Globus pallidus (tissue), 1 donor: ENCODE measurements at regions not wholly inside any gene's neighbourhood (a gene's known extent, or its start where the extent isn't known, plus 50 kb on each side); places are given as distances from the start of the nearest gene placed in this dataset.

ENCODE experiments used
- DNase-seq: peaks from one replicate; pipeline ENCODE4 v3.0.0-alpha.2; 2015; ENCODE audit warnings: low spot score

DNA sequence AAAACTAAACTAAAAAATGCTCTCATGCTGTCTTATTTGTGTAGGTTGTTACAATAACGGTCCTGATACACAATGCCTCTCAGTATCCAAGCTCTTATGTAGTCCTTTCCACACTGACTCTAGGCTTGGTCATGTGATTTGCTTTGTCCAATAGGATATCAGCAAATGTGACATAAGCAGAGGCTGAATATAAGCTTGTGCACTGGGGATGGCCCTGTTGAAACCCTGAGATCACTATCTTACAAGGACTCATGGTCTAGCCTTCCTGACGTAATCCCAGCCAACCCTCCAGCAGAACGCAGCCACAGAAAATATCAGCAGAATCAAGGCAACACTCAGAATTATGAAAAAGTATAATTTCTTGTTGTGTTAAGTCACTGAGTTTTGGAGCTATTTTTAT is 145.1 kb upstream of the CCN2 start:
- no peak for DNase-seq

DNA sequence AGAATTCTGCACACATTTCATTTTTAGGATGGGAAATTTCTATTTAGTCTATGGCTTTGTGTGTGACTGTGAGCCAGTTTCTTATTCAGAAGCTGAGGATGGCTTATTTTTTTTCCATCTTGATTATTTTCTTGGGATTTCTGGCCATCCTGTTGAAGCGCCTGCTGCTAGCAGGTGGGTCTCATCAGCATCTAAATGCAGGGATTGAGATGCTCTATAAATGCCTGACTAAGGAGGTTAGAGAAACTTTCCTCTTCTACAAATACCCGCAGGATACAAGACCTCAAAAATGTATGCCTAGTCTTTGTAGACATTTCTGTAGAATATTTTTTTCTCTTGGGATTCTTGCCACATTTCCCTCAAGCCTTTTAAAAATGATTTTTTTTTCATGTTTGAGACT is 138.0 kb upstream of the CCN2 start:
- DNase-seq = no peak

DNA sequence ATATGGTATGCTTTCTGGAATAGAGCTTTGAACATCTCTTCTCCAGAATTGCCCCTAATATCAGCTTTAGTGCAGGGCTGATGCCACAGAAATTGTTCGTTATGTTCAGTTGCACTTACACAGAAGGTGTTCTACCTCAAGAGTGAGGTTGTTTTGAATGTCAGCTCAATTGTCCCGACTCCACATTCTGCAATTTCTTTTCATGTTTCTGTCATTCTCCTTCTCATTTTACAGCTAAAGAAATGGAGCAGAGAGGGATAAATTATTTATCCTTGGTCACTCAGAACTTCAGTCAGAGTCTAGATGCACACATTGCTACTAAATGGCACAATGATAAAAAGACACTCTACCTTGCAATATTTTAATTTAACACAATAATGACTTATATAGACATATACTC is 137.0 kb upstream of the CCN2 start:
- no peak for DNase-seq

DNA sequence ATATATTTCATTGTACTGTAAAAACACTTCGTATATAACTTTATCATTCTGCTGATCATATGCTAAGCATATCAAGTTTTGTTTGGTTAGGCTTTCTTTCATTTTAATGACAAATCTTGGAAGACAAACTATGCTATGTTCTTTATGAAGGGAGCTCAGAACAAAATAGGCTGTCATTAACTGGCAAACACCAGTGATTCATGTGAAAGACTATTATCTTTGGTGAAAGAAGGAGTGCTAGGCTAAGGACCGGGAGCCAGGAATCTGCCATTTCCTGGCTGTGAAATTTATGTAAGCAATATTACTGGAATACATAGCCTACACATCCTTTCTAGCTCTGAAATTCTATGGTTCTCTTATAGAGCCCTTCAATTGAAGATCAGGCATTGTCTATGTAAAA is 136.2 kb upstream of the CCN2 start:
- no peak for DNase-seq

DNA sequence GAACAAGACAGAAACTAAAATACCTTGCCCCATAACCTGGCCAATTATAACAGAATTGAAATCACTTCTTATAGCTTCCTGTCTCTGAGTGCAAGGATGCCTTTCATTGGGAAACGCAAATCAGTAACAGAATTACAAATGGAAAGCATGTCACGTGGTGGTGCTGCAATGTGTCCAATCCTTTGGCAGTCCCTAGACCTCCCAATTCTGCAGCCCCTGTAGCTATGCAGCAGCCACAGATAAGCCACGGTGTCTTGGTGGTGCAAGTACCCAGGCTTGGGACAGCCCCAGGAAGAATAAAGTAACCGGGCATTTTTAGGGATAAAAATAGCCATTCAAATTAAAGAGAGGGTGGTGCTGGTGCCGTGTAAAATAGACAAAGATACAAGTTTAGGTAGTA is 134.6 kb upstream of the CCN2 start:
- no peak for DNase-seq

DNA sequence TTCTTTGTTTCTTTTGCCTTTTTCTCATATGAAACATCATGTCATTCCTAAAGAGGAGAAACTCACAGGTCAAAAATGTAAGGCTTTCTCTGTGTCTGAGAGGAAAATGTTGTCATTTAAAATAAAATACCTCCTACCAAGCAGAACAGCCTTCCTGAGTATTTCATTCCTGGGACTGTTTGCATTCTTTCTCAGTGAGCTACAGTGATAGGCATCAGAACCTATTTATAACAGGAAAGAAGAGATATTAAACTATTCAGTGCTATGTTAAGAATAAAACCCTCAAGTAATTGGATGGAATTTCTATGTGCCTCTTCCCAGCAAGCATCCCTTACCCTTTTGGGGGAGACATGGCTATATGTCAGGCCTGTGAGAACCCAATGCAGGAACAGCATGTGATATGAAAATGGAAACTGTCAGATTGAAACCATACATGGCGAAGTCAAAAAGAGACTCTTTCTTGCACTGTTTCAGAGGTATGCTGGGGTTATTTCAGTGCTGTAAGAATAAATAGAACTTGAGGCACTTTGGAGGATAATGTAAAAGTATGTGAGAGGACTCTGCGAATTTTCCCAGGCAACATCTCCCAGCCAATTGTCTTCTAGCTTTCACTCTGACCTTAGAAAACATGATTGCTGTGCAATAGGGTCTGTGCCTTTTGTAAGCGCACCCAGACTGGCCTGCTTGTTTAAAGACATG is 133.8 kb upstream of the CCN2 start:
- DNase-seq = no peak

DNA sequence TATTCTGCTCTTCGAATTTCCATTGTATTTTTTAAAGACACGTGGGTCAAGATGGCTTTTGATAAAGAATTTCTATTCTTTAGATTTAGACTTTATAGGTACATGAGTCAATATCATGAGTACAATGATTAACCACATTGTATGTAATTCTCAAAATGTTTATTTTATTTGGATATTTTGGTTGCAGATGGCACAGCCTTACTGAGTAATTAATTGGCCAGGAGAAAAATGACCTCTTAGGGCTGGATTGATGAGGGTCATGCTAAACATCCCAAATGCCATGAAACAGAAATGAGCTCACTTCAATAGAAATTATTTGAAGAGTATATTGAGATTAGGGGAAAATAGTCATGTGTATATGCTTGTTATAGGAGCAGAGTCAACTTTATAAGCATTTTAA is 131.2 kb upstream of the CCN2 start:
- DNase-seq = no peak

DNA sequence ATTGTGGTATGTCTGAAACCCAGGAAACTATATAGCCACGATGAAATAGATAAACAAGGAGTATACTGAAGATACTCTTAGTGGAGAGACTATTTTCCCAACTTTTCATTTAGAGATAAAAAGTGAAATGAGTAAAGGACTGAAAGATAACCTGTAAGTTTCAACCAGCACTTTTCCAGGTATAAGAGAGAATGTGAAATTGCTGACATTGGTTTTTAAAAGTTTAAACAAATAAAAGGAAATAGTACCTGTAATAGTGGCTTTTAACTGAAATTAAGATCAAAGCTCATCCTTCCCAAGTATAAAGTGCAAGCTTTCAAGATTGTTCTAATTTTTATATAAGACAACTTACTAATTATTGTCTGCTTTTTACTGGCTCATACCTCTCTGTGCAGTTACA is 130.2 kb upstream of the CCN2 start:
- no peak for DNase-seq

DNA sequence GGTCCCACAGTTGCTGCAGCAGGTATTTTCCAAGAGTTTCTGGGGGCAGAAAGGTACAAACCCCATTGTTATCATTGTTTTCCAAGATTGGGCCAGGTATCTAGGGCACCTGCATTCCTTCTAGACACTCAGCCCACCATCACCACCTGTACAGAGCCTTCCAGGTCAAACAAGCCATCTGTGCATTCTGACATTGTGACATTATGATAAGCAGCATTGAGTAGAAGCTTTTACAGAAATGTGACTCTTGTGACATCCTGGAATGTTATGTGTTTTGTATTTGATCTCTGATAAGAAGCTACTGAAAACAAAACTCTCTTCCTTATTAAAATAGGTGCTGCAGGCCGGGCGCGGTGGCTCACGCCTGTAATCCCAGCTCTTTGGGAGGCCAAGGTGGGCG is 128.1 kb upstream of the CCN2 start:
- DNase-seq = no peak

DNA sequence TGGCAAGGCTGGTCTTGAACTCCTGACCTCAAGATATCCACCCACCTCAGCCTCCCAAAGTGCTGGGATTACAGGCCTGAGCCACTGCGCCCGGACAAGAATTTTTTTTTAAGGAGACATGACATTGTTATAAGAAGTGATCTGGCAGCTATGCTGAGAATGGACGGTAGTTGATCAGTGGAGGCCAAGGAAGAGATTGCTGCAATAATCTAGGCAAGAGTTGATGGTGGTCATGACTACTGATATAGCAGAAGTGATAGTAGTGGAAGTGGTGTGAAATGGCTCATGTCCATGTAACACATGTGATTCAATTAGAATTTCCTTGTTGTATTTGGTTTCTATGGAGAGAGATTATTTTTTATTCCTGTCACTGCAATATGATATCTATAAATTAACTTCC is 125.3 kb upstream of the CCN2 start:
- no peak for DNase-seq

DNA sequence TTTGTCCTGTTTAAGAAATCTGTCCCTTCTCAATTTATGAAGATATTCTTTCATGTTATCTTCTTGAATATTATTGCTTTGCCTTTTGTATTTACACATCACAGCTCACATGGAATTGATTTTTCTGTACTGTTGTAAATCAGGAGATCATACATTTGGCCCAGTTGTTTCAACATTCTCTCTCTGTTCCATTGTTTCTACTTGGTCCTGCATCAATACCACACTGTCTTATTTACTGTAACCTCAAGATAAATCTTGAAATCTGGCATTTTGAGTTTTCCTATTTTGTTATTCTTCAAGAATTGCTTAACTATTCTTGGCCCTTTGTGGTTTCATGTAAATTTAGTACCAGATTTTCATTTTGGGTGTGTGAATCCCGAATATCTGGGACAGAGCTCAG is 121.7 kb upstream of the CCN2 start:
- no peak for DNase-seq

DNA sequence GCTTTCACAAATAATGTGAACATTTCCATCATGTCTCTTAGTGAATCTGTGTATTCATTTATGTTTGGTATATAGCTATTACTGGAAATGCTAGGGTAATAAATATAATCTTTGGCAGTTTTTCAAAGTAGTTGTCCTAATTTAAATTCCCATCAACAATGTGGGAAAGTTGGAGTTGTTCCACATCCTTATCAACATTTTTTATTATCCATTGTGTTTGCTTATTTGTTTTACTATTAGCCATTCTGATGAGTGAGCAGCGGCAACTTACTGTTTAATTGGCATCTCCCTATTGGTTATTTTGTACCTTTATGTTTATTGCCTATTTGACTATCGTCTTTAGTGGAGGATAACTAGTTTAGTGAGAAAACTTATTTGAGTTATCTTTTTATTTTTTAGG is 121.1 kb upstream of the CCN2 start:
- DNase-seq = no peak

DNA sequence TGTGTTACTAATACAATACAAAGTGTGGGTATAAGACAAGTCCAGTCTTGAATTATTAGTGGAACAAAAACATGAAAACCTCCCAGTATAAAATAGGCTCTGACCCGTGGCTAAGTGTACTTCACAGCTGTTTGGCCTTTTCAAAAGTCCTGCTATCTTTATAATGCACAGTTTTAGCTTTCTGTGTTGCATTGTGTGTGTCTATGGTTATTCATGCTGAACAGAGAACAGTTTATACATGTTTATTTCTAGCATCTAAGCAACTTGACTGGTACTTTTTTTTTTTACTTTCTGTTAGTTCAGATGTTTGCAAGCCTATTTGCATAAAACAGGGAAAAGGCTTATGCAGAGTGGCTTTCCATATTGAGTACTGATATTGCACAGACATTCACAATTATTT is 119.2 kb upstream of the CCN2 start:
- no peak for DNase-seq

DNA sequence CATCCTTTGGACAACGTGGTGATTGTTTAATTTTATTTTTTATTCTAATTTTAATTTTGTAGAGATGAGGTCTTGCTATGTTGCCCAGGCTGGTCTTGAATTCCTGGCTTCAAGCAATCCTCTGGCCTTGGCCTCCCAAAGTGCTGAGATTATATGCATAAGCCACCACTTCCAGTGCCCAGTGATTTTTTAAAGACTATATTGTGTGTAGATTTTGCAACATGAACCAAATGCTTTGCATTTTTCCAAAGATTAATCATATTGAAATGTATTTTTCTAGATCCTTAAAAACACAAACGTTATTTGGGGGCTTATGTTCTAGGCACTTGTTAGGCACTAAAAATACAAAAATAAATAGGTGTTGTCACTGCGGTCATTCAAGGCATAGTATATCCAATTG is 117.6 kb upstream of the CCN2 start:
- no peak for DNase-seq

DNA sequence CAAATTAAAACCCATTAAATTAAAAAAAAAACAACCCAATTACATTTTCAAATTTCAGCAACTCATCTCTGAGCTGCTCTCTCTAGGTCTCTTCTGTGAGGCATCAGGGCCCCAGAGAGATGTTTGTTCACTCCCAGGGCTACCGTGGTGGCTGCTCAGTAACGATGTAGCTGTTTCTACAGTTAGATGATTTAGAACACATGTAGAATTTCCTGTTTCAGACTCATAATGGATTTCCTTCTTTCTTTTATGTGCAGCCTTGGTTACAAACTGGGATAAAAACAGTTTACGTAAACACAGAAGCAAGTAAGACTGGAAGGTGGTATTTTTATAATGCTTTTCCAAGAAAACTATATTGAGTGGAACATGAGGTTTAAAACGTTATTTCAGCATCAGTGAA is 116.1 kb upstream of the CCN2 start:
- no peak for DNase-seq

DNA sequence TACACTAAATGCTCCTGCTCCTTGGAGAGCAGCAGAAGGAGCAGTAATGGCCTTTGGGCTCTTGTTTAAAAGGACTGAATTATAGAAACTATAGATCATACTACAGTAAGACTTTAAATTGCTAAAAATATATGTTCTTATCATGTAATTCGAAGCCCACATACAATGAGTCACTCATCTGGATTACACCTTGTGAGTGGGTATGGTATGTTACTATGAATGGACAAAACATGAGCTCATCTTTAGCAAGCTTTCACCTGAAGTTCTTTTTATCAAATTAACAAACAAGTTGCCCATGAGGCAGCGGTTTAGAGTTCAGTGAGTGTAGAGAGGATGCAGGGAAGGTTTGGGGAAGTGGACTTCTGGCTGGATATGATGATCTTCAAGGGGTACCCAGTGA is 114.4 kb upstream of the CCN2 start:
- no peak for DNase-seq

DNA sequence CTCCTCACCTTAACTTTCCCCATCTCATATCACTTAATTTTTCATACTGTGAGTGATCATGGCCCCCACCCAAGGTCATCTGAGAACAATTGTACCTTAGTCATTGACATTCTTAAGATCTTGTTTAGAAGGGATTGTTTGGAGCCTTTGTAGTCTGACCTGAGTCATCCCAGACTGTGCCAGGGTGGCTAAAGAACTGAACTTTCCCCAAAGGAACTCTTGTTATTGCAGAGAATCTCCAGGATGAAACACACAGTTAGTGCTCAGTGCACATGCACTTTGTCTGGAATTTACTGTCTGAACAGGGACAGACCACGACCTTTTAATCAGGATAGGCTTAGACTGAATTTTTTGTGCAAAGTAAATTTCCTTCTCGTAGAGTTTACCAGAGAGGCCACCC is 112.6 kb upstream of the CCN2 start:
- no peak for DNase-seq

DNA sequence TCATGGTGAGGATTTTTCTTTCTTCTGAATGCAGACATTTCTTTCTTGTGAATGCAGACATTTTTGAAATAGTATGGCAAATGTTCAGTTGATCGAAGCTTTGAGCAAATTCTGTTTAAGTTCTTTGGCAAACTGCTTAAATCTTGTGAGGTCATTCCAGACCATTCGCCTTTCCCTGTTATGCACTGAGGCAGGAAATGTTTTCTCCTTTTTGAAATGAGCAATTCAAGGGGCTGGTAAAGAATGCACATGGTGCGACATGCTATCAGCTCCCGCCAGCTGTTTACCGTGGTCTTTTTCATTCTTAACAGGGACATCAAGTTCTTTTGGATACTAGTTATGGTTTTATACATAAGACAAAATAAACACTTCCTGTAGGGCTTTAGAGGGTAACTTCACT is 112.0 kb upstream of the CCN2 start:
- no peak for DNase-seq

DNA sequence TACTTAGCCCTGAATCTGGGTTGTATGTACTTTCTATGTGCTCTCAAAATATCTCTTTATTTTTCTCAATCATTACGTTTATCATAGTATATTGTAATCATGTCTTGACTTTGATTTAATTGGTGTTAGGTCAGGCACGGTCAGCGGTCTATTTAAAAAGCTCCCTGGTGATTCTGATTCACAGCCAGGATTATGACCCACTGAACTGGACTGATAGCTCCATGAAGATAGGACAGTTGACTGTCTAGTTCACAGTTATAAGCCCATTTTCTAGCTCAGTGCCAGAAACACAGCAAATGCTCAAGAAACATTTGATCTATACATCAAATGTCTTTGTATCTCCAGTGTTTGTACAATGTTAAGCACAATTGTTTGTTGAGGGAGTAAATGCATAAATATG is 111.5 kb upstream of the CCN2 start:
- DNase-seq = no peak

DNA sequence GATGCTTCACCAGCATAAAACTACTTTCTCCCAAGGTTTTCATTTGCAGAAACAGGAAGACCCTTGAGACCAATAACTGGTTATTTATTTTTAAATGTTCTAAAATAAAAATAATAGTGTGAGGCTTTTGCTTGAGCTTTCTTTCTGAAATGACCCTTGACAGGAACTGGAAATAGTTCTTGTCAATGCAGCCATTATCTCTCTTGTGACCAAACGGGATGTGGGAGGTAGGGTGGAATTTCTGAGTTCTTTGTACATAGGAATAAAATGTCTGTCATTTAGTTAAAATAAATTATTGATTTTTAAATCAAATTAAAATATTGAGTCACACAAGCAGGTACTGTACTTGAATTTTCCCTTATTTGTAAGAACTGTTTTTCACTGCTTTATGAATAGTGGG is 110.2 kb upstream of the CCN2 start:
- no peak for DNase-seq

DNA sequence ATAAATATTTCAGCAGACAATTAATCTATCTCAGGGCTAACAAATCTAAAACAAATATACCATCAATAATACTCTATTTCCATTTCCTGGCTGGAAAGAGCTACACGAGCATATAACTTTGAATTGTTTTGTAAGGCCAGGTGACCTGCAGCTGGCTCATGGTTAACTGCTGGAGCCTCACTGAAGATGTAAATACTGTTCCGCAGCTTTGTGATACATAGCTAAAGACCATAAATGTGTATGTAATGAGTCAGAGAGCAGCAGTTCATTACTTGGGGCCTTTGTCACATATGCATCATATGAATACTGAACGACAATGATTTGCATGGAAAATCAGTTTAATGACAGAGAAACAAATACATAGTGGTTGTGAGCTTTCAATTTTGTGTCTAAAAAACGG is 109.4 kb upstream of the CCN2 start:
- DNase-seq = no peak

DNA sequence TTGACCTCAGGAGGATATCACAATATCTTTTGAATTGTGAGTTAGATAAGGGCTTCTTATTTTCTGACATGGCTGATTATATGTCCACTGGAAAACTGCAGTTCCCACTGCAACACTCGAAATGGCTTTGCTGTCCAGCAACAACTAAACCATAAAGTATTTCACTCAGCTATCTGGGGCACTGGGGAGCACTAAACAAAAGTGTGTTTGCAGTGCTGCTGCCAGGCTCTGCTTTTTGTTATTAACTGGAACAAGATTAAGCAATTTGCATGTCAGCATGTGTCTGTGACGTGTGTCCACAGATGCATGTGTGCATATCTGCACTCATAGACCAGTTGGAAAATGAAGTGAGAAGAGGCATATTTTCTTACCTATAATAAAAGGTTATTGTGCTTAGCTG is 107.8 kb upstream of the CCN2 start:
- no peak for DNase-seq

DNA sequence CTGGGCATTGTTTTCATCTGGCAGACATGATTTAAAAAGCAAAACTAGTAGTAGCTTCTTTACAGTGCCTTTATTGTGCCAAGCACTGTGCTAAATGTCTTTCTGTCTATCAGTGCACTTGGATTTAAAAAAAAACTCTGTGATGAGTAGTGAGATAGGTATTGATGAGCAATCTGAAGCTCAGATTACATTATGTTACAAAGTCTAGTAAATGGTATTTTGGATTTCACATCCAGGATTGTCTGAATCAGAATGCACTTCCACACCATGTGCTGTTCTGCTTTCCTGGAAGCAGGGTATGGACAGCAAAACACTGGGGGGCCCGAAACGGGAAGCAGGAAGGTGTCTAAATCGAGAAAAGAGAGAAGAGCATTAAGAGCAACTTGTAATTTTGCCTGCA is 103.4 kb upstream of the CCN2 start:
- no peak for DNase-seq

DNA sequence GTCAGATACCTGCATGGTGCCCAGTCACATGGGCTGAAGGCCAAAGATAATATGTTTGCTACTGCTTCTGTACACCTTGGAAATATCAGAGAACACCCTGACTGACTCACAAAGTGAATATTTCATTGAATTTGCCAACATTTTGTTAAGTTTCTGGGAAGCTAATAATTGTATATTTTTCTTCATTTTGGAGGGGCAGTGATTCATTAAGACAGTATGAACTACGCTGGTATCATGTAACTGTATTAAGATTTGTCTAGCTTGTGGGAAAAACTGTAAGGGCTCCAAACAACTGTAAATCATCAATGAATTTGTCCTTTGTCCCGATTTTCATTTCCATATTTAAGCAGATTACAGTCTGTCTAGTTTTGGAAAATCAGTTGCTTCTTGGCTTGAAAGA is 102.3 kb upstream of the CCN2 start:
- no peak for DNase-seq

DNA sequence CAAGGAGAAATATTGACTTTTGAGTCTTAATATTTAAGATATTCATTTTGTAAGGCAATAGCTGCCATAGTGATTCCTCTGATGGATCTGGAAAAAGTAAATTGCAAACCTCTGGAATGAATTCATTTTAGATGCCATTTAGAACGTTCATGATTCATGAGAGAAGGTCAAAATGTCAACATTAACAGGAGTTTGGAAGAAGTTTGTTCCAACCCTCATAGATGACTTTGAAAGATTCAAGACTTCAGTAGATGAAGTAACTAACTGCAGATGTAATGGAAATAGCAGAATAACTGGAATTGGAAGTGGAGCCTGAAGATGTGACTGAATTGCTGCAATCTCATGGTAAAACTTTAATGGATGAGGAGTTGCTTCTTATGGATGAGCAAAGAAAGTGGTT is 100.9 kb upstream of the CCN2 start:
- no peak for DNase-seq
